Neural progenitor cell (in vitro differentiated cells): ENCODE measurements at regions not wholly inside any gene's neighbourhood (a gene's known extent, or its start where the extent isn't known, plus 50 kb on each side); places are given as distances from the start of the nearest gene placed in this dataset.

ENCODE experiments used
- EZH2 ChIP-seq: fragments of 200-600 bp; sonication (generic); IDR thresholded peaks from 2 replicates; pipeline ENCODE4 v1.6.1; 2017; ENCODE audit warnings: antibody characterized with exemption, mild to moderate bottlenecking, moderate library complexity
- EZH2phosphoT487 ChIP-seq: fragments of 200-600 bp; sonication (generic); IDR thresholded peaks from 2 replicates; pipeline ENCODE4 v1.6.1; 2017; ENCODE audit warnings: antibody characterized with exemption
- TF ChIP-seq, protein P1 (sequence below): fragments of 200-600 bp; sonication (generic); IDR thresholded peaks from 2 replicates; pipeline ENCODE4 v1.5.1; 2017; ENCODE audit warnings: antibody characterized with exemption, mild to moderate bottlenecking

DNA sequence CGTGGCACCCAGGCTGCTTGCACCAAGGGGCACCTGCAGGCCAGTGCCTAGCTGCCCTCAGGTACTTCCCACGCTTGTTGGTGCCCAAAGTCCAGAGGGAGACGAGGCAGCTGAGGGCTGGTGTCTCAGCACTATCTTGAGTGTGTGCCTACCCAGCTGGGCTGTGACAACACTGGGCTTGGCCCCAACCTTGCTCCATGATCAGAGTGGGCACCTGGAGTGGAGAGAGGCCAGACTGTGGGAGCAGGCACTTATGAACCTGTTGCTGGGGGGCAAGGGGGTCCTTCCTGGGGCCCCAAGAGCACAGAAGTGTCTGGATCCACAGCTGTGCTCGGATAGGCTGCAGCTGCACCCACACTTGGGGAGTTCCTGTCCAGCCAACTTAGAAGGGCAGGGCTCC, 314.7 kb downstream of the KCNJ2 start:
- TF ChIP-seq EZH2 (no peak), EZH2phosphoT487 (no peak)
- TF ChIP-seq, protein P1, sequence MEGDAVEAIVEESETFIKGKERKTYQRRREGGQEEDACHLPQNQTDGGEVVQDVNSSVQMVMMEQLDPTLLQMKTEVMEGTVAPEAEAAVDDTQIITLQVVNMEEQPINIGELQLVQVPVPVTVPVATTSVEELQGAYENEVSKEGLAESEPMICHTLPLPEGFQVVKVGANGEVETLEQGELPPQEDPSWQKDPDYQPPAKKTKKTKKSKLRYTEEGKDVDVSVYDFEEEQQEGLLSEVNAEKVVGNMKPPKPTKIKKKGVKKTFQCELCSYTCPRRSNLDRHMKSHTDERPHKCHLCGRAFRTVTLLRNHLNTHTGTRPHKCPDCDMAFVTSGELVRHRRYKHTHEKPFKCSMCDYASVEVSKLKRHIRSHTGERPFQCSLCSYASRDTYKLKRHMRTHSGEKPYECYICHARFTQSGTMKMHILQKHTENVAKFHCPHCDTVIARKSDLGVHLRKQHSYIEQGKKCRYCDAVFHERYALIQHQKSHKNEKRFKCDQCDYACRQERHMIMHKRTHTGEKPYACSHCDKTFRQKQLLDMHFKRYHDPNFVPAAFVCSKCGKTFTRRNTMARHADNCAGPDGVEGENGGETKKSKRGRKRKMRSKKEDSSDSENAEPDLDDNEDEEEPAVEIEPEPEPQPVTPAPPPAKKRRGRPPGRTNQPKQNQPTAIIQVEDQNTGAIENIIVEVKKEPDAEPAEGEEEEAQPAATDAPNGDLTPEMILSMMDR = no peak
